ENCODE measurements at regions not wholly inside any gene's neighbourhood (a gene's known extent, or its start where the extent isn't known, plus 50 kb on each side); places are given as distances from the start of the nearest gene placed in this dataset.

- Histone ChIP-seq H3K27me3 (peaks cover 0 to 9% of the 10 kb centered on the region in 2 donors), H3K4me1 (no peaks in the 10 kb centered on the region), H3K4me3 (no peak overlapping the region), H3K36me3 (no peaks in the 10 kb centered on the region), H3K27ac (no peak overlapping the region), H3K9me3 (no peaks in the 10 kb centered on the region)
- TF ChIP-seq CTCF (IDR thresholded peaks at IDR 0.05): no peak
- no peak for DNase-seq
- intact Hi-C loops (cut with DNase I): no loop called here
- no peak for ATAC-seq
Observed at GRCh38 chr19:29086182-29086581, 126.8 kb downstream of the UQCRFS1 start.

GRCh38 chr19:29085630-29086029, 127.3 kb downstream of the UQCRFS1 start:
- Histone ChIP-seq H3K27ac (no peak overlapping the region), H3K36me3 (no peaks in the 10 kb centered on the region), H3K4me1 (no peaks in the 10 kb centered on the region), H3K4me3 (no peak overlapping the region), H3K27me3 (peaks cover 0 to 9% of the 10 kb centered on the region in 2 donors), H3K9me3 (no peaks in the 10 kb centered on the region)
- ATAC-seq: no peak
- DNase-seq: no peak
- TF ChIP-seq CTCF (IDR thresholded peaks at IDR 0.05): no peak
- intact Hi-C loops (cut with DNase I): no loop called here

- DNase-seq (no peak), ATAC-seq (no peak)
- Histone ChIP-seq H3K4me1 (no peaks in the 10 kb centered on the region), H3K36me3 (no peaks in the 10 kb centered on the region), H3K27me3 (peaks cover 0 to 9% of the 10 kb centered on the region in 2 donors), H3K4me3 (no peak overlapping the region), H3K27ac (no peak overlapping the region), H3K9me3 (no peaks in the 10 kb centered on the region)
- no peak for TF ChIP-seq CTCF (IDR thresholded peaks at IDR 0.05)
- intact Hi-C loops (cut with DNase I): no loop called here
Observed at GRCh38 chr19:29085206-29085605, 127.7 kb downstream of the UQCRFS1 start.

- Histone ChIP-seq H3K4me1 (no peaks in the 10 kb centered on the region), H3K27ac (no peak overlapping the region), H3K36me3 (no peaks in the 10 kb centered on the region), H3K4me3 (no peak overlapping the region), H3K9me3 (no peaks in the 10 kb centered on the region), H3K27me3 (peaks cover 0 to 9% of the 10 kb centered on the region in 2 donors)
- ATAC-seq: no peak
- no peak for DNase-seq
- TF ChIP-seq CTCF (IDR thresholded peaks at IDR 0.05): no peak
- intact Hi-C loops (cut with DNase I): no loop called here
Observed at GRCh38 chr19:29084266-29084665, 128.7 kb downstream of the UQCRFS1 start.

- no peak for ATAC-seq
- no peaks in the 10 kb centered on the region for H3K36me3 ChIP-seq
- intact Hi-C loops (cut with DNase I): no loop called here
Observed at GRCh38 chr19:29083863-29084262, 129.1 kb downstream of the UQCRFS1 start.

More at GRCh38 chr19:29083863-29084262, 129.1 kb downstream of the UQCRFS1 start:
- Histone ChIP-seq H3K4me3 (no peak overlapping the region), H3K27ac (no peak overlapping the region), H3K9me3 (no peaks in the 10 kb centered on the region), H3K27me3 (peaks cover 0 to 9% of the 10 kb centered on the region in 2 donors), H3K4me1 (no peaks in the 10 kb centered on the region)
- TF ChIP-seq CTCF (IDR thresholded peaks at IDR 0.05): no peak
- DNase-seq: no peak

Measured in left lung (tissue), 4 donors.